K562 (cell line): ENCODE measurements at regions not wholly inside any gene's neighbourhood (a gene's known extent, or its start where the extent isn't known, plus 50 kb on each side); places are given as distances from the start of the nearest gene placed in this dataset.

Source experiments
- ELF4 ChIP-seq: fragments of 450-650 bp; formaldehyde crosslinking; IDR thresholded peaks from 2 replicates; pipeline ENCODE4 v1.4.0; 2022; ENCODE audit warnings: missing genetic modification characterization
- FOXM1 ChIP-seq, 2 experiments: fragments of 450-650 bp in 1 of 2; sonication (generic) in 1 of 2; formaldehyde crosslinking in 1 of 2; IDR thresholded peaks; 2 replicates each; pipeline versions ENCODE4 v1.6.1 to v1.9.0; 2017 to 2022; ENCODE audit warnings: low read depth in 2 of 2, mild to moderate bottlenecking in 2 of 2, missing genetic modification reagents in 1 of 2, moderate library complexity in 1 of 2
- FOXP1 ChIP-seq: sonication (generic); formaldehyde crosslinking; IDR thresholded peaks from 2 replicates; pipeline ENCODE4 v1.8.0; 2022; ENCODE audit warnings: mild to moderate bottlenecking, missing genetic modification reagents
- JUN ChIP-seq, 2 experiments: sonication (generic) in 1 of 2; formaldehyde crosslinking in 1 of 2; IDR thresholded peaks; 2 replicates each; pipeline versions ENCODE4 v1.6.1 to v1.8.0; 2012 to 2022; ENCODE audit warnings: borderline replicate concordance in 2 of 2, mild to moderate bottlenecking in 2 of 2, improper control_type of control experiment in 1 of 2, low read depth in 1 of 2, low read length in 1 of 2, missing genetic modification reagents in 1 of 2
- NFE2 ChIP-seq: IDR thresholded peaks from 2 replicates; pipeline ENCODE4 v1.6.1; 2014; ENCODE audit warnings: antibody characterized with exemption, low read depth
- TRIM24 ChIP-seq, 2 experiments: fragments of 450-650 bp; IDR thresholded peaks; 2 replicates each; pipeline ENCODE4 v1.6.1; 2016
- ZNF12 ChIP-seq: sonication (generic); formaldehyde crosslinking; IDR thresholded peaks from 2 replicates; pipeline ENCODE4 v1.4.0; 2020; ENCODE audit warnings: mild to moderate bottlenecking, missing genetic modification reagents
- ZNF217 ChIP-seq: sonication (generic); formaldehyde crosslinking; IDR thresholded peaks from 2 replicates; pipeline ENCODE4 v1.8.0; 2022; ENCODE audit warnings: mild to moderate bottlenecking, missing genetic modification reagents
- ZNF280B ChIP-seq: fragments of 250-450 bp; sonication (Bioruptor Pico); IDR thresholded peaks from 2 replicates; pipeline ENCODE4 v1.5.1; 2021; ENCODE audit warnings: mild to moderate bottlenecking
- TF ChIP-seq, protein P1 (sequence below), 3 experiments: IDR thresholded peaks in 2 of 3; conservative IDR thresholded peaks in 1 of 3; 2 replicates each; pipeline ENCODE4 v1.5.1; 2011 to 2012; ENCODE audit warnings: low read length in 3 of 3, mild to moderate bottlenecking in 3 of 3, control low read depth in 2 of 3, improper control_type of control experiment in 1 of 3, inconsistent platforms in 1 of 3, low read depth in 1 of 3, mixed read lengths in 1 of 3, moderate library complexity in 1 of 3; ENCODE audit not compliant: insufficient read depth in 2 of 3

DNA sequence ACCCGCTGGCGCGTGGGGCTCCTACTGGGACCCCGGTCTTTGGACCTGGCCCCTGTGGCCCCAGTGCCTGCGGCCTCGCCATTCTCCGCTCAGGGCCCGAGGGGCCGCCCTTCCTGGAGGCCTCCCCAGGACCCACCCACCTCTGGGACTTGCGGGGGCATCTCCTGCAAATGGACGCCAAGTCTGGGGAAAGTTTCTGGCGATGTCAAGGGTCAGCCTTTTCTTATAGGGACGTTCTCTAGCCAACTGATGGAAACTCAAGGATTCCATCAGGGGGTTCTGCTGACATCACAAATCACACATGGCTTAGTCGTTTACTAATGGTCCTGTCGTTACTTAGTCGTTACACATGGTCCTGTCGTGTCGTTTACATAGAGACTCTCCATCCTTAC, 57.7 kb upstream of the RHOBTB1 start:
- TF ChIP-seq FOXP1 (CRISPR knock-in tag) (no peak), ZNF280B (CRISPR knock-in tag) (no peak), ZNF217 (CRISPR knock-in tag) (no peak), JUN (IDR thresholded peaks at IDR 0.05; ENCODE audit: borderline replicate concordance, low read depth, low read length) (no peak), JUN (CRISPR knock-in tag; IDR thresholded peaks at IDR 0.05; ENCODE audit: borderline replicate concordance) (no peak), NFE2 (no peak), ZNF12 (CRISPR knock-in tag) (no peak), ELF4 (CRISPR knock-in tag) (no peak), TRIM24 (IDR thresholded peaks at IDR 0.05) (no peak), FOXM1 (IDR thresholded peaks at IDR 0.05; ENCODE audit: low read depth) (no peak), FOXM1 (CRISPR knock-in tag; IDR thresholded peaks at IDR 0.05; ENCODE audit: low read depth) (no peak)
- TF ChIP-seq, protein P1, sequence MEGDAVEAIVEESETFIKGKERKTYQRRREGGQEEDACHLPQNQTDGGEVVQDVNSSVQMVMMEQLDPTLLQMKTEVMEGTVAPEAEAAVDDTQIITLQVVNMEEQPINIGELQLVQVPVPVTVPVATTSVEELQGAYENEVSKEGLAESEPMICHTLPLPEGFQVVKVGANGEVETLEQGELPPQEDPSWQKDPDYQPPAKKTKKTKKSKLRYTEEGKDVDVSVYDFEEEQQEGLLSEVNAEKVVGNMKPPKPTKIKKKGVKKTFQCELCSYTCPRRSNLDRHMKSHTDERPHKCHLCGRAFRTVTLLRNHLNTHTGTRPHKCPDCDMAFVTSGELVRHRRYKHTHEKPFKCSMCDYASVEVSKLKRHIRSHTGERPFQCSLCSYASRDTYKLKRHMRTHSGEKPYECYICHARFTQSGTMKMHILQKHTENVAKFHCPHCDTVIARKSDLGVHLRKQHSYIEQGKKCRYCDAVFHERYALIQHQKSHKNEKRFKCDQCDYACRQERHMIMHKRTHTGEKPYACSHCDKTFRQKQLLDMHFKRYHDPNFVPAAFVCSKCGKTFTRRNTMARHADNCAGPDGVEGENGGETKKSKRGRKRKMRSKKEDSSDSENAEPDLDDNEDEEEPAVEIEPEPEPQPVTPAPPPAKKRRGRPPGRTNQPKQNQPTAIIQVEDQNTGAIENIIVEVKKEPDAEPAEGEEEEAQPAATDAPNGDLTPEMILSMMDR (IDR thresholded peaks at IDR 0.05 in 2 of 3, conservative IDR thresholded peaks at IDR 0.05 in 1 of 3; ENCODE audit: insufficient read depth in 2 of 3, low read depth in 1 of 3, low read length in 3 of 3) = no peak
